Neutrophil (primary cell): ENCODE measurements at regions not wholly inside any gene's neighbourhood (a gene's known extent, or its start where the extent isn't known, plus 50 kb on each side); places are given as distances from the start of the nearest gene placed in this dataset.
A peak's percentile ranks its signal among the peaks of the same experiment; 100 is the strongest.

Experiments used
- H3K27ac ChIP-seq: fragments of 200-600 bp; sonication (generic); 2 replicates; pipeline ENCODE4 v1.5.1; 2016; ENCODE audit warnings: mild to moderate bottlenecking, moderate library complexity
- H3K27me3 ChIP-seq: fragments of 200-600 bp; sonication (generic); 2 replicates; pipeline ENCODE4 v1.6.0; 2016; ENCODE audit warnings: mild to moderate bottlenecking
- H3K36me3 ChIP-seq: fragments of 200-600 bp; sonication (generic); 2 replicates; pipeline ENCODE4 v1.5.1; 2017
- H3K4me1 ChIP-seq, 2 experiments: fragments of 200-600 bp in 1 of 2; sonication (generic) in 1 of 2; 1 replicate in 1 of 2; 2 replicates in 1 of 2; pipeline versions ENCODE4 v1.5.1 to v1.6.1; 2013 to 2016; ENCODE audit warnings: low read depth in 1 of 2, low read length in 1 of 2, mild to moderate bottlenecking in 1 of 2, moderate library complexity in 1 of 2; ENCODE audit not compliant: control insufficient read depth in 1 of 2, insufficient read depth in 1 of 2
- H3K4me3 ChIP-seq, 2 experiments: fragments of 200-600 bp in 1 of 2; sonication (generic) in 1 of 2; 1 replicate in 1 of 2; 2 replicates in 1 of 2; pipeline ENCODE4 v1.5.1; 2013 to 2016; ENCODE audit warnings: low read depth in 1 of 2, low read length in 1 of 2, mild to moderate bottlenecking in 1 of 2, moderate library complexity in 1 of 2
- H3K9me3 ChIP-seq: fragments of 200-600 bp; sonication (generic); 2 replicates; pipeline ENCODE4 v1.5.1; 2016
- TF ChIP-seq, protein P1 (sequence below): fragments of 200-600 bp; sonication (generic); IDR thresholded peaks from 2 replicates; pipeline ENCODE4 v1.5.1; 2016; ENCODE audit warnings: antibody characterized with exemption

DNA sequence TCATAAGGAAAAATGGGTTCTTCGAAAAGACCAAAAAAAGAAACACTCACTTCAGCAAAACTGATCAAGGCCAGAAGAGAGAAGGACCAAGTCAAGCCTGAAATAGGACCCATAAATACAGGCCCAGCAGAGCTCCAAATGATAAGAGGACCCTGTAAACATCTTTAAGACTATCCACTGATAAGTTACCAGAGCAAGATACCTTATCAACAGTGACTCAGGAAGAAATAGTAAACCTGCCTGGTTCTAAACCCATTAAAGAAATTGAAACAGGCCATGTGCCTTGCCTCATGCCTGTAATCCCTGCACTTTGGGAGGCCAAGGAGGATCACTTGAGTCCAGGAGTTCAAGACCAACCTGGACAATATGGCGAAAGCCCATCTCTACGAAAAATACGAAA lies 81.8 kb upstream of the ERRFI1 start:
- Histone ChIP-seq H3K4me1 (peaks cover 30 to 32% of the 10 kb centered on the region in 2 experiments), H3K36me3 (no peaks in the 10 kb centered on the region), H3K9me3 (no peaks in the 10 kb centered on the region), H3K27ac (no peak overlapping the region), H3K27me3 (no peaks in the 10 kb centered on the region), H3K4me3 (no peak overlapping the region)
- TF ChIP-seq, protein P1, sequence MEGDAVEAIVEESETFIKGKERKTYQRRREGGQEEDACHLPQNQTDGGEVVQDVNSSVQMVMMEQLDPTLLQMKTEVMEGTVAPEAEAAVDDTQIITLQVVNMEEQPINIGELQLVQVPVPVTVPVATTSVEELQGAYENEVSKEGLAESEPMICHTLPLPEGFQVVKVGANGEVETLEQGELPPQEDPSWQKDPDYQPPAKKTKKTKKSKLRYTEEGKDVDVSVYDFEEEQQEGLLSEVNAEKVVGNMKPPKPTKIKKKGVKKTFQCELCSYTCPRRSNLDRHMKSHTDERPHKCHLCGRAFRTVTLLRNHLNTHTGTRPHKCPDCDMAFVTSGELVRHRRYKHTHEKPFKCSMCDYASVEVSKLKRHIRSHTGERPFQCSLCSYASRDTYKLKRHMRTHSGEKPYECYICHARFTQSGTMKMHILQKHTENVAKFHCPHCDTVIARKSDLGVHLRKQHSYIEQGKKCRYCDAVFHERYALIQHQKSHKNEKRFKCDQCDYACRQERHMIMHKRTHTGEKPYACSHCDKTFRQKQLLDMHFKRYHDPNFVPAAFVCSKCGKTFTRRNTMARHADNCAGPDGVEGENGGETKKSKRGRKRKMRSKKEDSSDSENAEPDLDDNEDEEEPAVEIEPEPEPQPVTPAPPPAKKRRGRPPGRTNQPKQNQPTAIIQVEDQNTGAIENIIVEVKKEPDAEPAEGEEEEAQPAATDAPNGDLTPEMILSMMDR, result no peak

- Histone ChIP-seq H3K27me3 (peaks cover 4% of the 10 kb centered on the region), H3K4me3 (no peak overlapping the region), H3K27ac (peak overlapping the region; percentile 64), H3K4me1 (peaks cover 30 to 32% of the 10 kb centered on the region in 2 experiments), H3K36me3 (no peaks in the 10 kb centered on the region), H3K9me3 (no peaks in the 10 kb centered on the region)
- TF ChIP-seq, protein P1, result no peak
These were observed 78.4 kb upstream of the ERRFI1 start for GRCh38 chr1:8104278-8105236.

DNA sequence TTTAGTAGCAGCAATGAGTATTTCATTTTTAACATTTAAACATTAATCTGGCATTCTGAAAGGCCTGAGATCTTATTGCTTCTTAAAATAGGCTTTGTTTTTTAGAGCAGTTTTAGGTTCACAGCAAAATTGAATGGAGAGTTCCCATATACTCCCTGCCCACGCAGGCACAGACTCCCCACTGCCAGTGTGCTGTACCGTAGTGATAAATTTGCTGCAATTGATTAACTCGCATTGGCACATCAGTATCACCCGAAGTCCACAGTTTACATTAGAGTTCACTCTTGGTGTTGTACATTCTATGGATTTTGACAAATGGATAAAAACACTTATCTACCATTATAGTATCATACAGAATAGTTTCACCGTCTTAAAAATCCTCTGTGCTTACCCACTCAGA lies 71.8 kb upstream of the ERRFI1 start:
- no peaks in the 10 kb centered on the region for H3K4me1 ChIP-seq
- H3K9me3 ChIP-seq, result no peaks in the 10 kb centered on the region
- TF ChIP-seq, protein P1, result no peak
- no peak overlapping the region for H3K27ac ChIP-seq
- H3K4me3 ChIP-seq, result no peak overlapping the region
- peaks cover 17% of the 10 kb centered on the region for H3K27me3 ChIP-seq
- no peaks in the 10 kb centered on the region for H3K36me3 ChIP-seq

GRCh38 chr1:8097077-8097799 lies 71.1 kb upstream of the ERRFI1 start:
- TF ChIP-seq, protein P1, result no peak
- Histone ChIP-seq H3K4me3 (no peak overlapping the region), H3K27ac (no peak overlapping the region), H3K36me3 (no peaks in the 10 kb centered on the region), H3K9me3 (no peaks in the 10 kb centered on the region), H3K4me1 (no peaks in the 10 kb centered on the region), H3K27me3 (peaks cover 13% of the 10 kb centered on the region)

- Histone ChIP-seq H3K36me3 (no peaks in the 10 kb centered on the region), H3K4me1 (no peaks in the 10 kb centered on the region), H3K27ac (no peak overlapping the region), H3K9me3 (no peaks in the 10 kb centered on the region), H3K4me3 (no peak overlapping the region), H3K27me3 (peaks cover 19% of the 10 kb centered on the region)
- TF ChIP-seq, protein P1, result no peak
These were observed 70.2 kb upstream of the ERRFI1 start for GRCh38 chr1:8096105-8097011.
